Islet precursor cell (in vitro differentiated cells): ENCODE measurements at regions not wholly inside any gene's neighbourhood (a gene's known extent, or its start where the extent isn't known, plus 50 kb on each side); places are given as distances from the start of the nearest gene placed in this dataset.
"Not testable (repeated sequence)": the region's sequence is repeated elsewhere in the genome, so short reads cannot be mapped to it uniquely, and the experiment has no call there.

Experiments
- DNase-seq: peaks from one replicate; pipeline ENCODE4 v3.0.0-alpha.2; 2018

DNA sequence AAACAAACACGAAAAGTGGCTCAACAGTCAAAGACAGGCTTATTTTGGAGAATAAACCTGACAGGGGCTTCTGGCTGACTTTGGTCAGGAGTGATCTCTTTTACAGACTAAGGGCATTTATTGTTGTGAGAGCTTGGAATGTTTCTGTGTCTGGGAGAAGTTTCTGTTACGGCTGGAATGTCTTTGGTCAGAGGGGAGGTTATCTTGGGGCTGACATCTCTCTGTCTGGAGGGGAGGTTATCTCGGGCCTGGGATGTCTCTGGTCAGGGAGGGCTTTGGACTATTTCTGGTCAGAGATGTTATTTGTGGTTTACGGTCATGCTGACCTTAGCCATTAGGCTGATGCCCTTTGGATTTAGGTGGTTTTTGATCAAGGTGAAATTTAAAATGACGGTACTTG, 345.5 kb upstream of the FSIP2 start:
- DNase-seq: peak; percentile 82

- DNase-seq: no peak
Observed at GRCh38 chr2:185402474-185402873, 336.1 kb upstream of the FSIP2 start.

DNA sequence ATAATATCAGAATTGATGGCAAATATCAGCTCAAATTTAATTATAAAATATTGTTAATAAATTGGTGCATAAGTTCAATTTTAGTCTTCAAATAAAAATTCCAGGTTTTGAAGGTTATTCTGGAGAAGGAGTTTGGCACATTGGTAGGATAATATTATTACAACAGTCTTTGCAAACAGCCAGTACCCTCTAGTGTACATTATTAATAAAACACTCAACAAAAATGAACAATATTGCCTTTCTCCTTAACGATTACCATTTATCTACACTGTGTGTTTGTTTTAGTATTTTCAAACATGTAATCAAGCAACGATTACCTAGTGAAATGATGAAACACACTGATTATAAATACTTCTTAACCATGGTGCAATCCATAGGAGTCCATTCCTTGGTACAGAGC, 334.0 kb upstream of the FSIP2 start:
- DNase-seq: no peak

- no peak for DNase-seq
Observed at GRCh38 chr2:185417111-185417510, 321.5 kb upstream of the FSIP2 start.

DNA sequence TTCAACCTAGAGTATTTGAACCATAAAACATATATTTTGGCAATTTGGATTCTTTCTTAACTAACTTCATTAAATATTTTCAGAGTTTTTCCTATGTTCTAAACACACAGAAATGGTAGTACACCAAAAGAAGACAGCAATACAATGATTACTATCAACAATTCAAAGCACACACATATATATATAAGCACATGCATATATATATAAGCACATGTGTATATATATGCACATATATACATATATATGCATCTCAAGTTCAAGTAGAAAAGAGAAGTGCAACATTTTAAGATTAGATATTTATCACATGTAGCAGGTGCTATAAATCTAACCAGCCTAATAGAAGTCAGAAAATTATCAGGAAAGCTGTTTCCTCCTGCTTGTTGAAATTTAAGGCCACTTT, 320.9 kb upstream of the FSIP2 start:
- DNase-seq: no peak

DNA sequence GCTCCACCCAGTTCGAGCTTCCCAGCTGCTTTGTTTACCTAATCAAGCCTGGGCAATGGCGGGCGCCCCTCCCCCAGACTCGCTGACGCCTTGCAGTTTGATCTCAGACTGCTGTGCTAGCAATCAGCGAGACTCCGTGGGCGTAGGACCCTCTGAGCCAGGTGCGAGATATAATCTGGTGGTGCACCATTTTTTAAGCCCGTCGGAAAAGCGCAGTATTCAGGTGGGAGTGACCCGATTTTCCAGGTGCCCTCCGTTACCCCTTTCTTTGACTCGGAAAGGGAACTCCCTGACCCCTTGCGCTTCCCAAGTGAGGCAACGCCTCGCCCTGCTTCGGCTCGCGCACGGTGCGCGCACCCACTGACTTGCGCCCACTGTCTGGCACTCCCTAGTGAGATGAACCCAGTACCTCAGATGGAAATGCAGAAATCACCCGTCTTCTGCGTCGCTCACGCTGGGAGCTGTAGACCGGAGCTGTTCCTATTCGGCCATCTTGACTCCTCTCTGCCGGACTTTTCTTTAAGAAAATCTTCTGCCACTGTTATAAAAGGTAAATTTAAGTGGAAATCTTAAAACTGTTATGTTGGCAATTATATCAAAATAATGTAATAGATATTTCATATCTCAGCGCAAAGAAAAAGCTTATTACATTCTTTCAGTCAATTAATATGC, 313.5 kb upstream of the FSIP2 start:
- peak; percentile 68 for DNase-seq

DNA sequence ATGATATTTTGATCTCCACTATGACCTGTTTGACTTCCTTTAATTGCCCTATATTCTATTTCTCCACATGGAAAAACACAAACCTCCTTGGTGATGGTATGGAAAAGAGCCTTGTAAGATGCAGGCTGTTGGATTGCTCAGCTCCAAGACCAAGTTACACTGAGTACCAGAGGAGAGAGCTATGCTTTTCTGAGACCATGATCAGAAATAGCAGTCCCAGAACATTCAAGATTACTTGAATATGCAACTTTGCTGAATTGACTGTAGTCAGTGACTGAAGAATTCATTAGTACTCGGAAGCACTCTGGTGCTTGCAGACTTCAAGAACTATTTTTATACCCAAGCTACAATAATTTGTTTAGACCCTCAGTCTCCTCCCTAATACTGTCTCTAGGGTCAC, 310.6 kb upstream of the FSIP2 start:
- no peak for DNase-seq

DNA sequence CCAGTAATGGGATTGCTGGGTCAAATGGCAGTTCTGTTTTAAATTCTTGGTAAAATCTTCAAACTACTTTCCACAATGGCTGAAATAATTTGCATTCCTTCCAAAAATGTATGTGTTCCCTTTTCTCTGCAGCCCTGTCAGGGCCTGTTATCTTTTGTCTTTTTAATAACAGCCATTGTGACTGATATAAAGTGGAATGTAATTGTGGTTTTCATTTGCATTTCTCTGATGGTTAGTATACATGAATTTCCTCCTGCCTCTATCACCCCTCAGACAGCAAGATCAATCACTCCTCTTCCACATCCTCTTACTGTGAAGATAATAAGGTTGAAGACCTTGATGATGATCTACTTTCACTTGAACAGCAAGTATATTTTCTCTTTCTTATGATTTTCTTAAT, 304.8 kb upstream of the FSIP2 start:
- no peak for DNase-seq

DNA sequence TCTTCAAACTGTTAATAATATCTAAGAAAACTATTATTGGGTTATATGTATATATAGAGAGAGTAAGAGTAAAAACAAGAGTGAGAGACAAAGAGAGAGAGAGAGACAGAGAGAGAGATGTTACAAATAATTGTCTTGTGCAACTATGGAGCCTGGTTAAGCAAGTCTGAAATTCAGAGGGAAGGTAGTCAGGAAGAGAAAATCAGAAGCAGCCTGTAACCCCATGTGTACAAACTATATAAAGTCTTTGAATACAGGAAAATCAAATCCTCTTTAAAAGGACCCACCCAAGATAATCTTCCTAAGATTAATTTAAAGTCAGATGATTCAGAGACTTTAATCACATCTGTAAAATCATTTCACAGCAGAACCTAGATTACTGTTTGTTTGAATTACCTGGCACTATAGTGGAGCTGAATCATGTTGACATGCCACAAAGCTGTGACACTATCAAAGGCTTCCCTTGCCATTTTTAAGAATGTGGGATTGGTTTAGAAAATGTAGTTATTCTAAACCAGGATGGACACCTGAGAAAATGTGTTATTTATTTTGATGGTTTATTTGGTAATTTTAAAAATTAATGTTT, 301.7 kb upstream of the FSIP2 start:
- no peak for DNase-seq

DNA sequence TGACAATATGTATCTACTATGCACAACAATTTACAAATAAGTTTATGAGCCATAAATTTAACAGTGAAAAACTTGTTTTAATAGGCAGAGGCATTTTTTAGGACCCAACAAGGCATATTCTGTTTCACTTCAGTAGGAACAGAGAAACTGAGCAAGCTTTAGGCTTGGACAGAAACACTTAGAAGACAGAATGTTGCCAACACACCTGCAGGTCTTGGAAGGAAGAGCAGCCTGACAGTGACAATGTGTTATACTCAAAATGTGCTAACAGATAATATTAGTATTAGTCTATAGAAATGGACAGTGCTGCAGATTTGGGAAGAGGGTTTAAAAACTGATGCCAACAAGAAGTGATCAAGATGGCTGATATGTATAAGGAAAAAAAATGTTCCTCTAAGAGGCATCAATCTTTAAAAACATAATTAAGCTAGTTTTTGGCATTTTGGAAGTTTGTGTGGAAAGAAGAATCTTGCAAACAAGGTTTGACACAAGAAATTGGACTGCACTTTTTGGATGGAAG, 297.1 kb upstream of the FSIP2 start:
- no peak for DNase-seq

- no peak for DNase-seq
Observed at GRCh38 chr2:185456517-185456916, 282.1 kb upstream of the FSIP2 start.

DNA sequence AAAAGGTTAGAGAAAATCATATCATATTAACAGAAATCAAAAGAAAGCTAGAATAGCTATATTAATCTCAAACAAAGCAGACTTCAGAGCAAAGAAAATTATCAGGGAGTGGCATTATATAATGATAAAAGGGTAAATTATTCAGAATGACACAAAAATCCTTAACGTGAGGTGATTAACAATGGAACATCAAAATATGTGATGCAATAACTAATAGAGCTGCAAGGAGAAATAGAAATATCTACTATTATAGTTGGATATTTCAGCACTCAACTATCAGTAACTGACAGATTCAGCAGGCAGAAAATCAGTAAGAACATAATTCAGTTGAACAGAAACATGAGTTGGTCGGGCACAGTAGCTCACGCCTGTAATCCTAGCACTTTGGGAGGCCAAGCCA, 275.1 kb upstream of the FSIP2 start:
- DNase-seq: no peak

- DNase-seq: no peak
Observed at GRCh38 chr2:185466915-185467314, 271.7 kb upstream of the FSIP2 start.

GRCh38 chr2:185471441-185471840, 267.2 kb upstream of the FSIP2 start:
- DNase-seq: no peak

- no peak for DNase-seq
Observed at GRCh38 chr2:185472574-185472973, 266.0 kb upstream of the FSIP2 start.

DNA sequence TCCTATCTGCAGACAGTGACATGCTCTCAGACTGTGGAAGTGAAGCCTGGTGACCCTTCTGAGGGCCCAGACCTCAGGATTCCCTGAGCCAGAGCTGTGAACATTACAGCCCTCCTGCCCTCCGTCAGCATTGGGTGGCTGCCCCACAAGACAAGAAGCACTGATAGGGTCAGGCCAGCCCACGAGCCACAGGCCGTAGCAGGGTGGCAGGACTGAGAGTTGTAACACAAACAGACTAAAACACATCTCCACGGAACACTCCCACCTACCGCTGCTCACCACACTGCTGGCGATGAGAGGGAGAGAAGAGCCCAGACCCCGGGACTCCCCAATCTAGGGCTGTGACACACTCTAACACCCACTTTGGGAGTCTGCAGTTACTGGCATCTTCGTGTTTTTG, 264.8 kb upstream of the FSIP2 start:
- DNase-seq: no peak

DNA sequence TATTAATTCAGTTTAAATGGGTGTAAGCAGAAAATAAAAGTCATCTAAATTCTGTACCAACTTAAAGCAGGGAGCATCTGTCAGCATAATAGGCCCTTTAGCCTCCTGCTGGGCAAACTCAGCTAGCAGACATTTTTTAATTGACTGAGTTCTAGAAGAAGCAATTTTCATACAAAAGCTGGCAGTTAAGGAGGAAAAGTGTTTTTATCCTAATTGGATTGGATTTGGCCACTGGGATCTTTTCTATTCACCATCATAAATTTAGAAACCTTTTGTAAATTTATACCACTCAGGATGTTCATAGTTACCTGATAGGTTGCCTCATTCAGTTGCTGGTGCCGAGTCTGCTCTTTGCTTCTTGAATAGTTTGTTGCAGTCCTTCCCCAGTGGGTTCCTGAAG, 262.7 kb upstream of the FSIP2 start:
- DNase-seq: no peak

GRCh38 chr2:185477452-185477851, 261.2 kb upstream of the FSIP2 start:
- no peak for DNase-seq

GRCh38 chr2:185484602-185485001, 254.0 kb upstream of the FSIP2 start:
- DNase-seq: no peak

DNA sequence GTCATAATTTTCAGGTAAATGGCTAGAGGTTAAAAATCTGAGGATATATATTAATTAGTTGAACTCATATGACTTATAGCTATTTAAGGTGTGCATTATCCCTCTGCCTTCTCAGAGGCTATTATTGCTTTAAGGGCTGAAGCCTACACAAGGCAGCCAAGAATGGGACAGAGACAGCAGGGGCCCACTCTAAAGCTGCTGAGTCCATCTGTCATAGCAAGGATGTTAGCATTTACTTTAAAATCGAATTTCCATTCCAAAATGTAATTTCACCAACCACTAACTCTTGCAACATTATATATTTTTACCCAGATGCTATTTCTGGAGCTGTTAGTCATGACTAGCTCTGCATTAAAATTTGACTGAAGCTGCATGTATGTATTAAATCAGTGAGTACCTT, 236.3 kb upstream of the FSIP2 start:
- DNase-seq: no peak

DNA sequence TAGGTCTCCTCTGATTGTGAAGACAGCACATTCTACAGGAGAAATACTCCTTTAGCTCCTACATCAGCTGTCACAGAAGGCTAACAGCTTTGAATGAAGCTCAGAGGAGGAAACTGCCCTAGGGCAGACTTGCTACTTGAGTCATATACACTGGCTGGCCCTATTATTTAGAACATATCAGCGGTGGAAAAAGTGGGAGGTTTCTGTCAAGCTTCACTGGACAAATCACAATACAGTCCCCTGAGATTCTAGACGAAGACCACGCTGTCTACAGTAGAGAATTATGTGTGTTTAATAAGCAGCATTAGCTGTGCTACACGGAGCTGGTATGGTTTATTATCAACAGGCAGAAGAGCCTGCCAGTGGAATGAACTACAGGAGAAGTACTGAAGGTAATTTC, 230.9 kb upstream of the FSIP2 start:
- DNase-seq: peak; percentile 77

- no peak for DNase-seq
Observed at GRCh38 chr2:185510060-185510459, 228.5 kb upstream of the FSIP2 start.

- DNase-seq: no peak
Observed at GRCh38 chr2:185511925-185512324, 226.7 kb upstream of the FSIP2 start.

- no peak for DNase-seq
Observed at GRCh38 chr2:185522472-185522871, 216.1 kb upstream of the FSIP2 start.

DNA sequence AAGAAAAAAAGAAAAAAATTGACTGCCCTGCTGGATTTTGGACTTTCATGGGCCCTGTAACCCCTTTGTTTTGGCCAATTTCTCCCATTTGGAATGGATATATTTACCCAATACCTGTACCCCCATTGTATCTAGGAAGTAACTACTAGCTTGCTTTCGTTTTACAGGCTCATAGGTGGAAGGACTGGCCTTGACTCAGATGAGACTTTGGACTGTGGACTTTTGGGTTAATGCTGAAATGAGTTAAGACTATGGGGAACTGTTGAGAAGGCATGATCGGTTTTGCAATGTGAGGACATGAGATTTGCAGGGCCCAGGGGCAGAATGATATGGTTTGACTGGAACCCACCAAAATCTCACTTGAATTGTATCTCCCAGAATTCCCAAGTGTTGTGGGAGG, 214.4 kb upstream of the FSIP2 start:
- DNase-seq: not testable (repeated sequence)
